SK-N-MC (cell line): ENCODE measurements at regions not wholly inside any gene's neighbourhood (a gene's known extent, or its start where the extent isn't known, plus 50 kb on each side); places are given as distances from the start of the nearest gene placed in this dataset.
"Not testable (repeated sequence)": the region's sequence is repeated elsewhere in the genome, so short reads cannot be mapped to it uniquely, and the experiment has no call there.

Experiments used
- DNase-seq: peaks from one replicate; pipeline ENCODE4 v3.0.0-alpha.2; 2011; ENCODE audit warnings: low read depth, low spot score
- H3K27ac ChIP-seq: fragments of 200-600 bp; sonication (generic); 2 replicates; pipeline ENCODE4 v1.5.1; 2016; ENCODE audit warnings: mixed run types
- H3K36me3 ChIP-seq: fragments of 200-600 bp; sonication (generic); 2 replicates; pipeline ENCODE4 v1.6.1; 2017; ENCODE audit warnings: antibody characterized with exemption, low read length, mixed read lengths; ENCODE audit not compliant: insufficient read depth
- H3K4me3 ChIP-seq: fragments of 200-600 bp; sonication (generic); 2 replicates; pipeline ENCODE4 v1.5.1; 2016
- H3K9ac ChIP-seq: fragments of 200-600 bp; sonication (generic); 2 replicates; pipeline ENCODE4 v1.8.0; 2017; ENCODE audit warnings: mixed run types, mixed read lengths; ENCODE audit not compliant: insufficient read length
- H3K9me3 ChIP-seq: fragments of 200-600 bp; sonication (generic); 2 replicates; pipeline ENCODE4 v1.6.1; 2017; ENCODE audit warnings: low read depth, mild to moderate bottlenecking, antibody characterized with exemption, low read length, moderate library complexity, mixed read lengths

GRCh38 chr1:146688893-146689292 lies 249.2 kb upstream of the NBPF12 start:
- not testable (repeated sequence) for H3K9ac ChIP-seq, H3K27ac ChIP-seq, DNase-seq

GRCh38 chr1:146686777-146687366 lies 251.3 kb upstream of the NBPF12 start:
- H3K36me3 ChIP-seq, DNase-seq, H3K9me3 ChIP-seq, H3K4me3 ChIP-seq, H3K27ac ChIP-seq, H3K9ac ChIP-seq: not testable (repeated sequence)

More at GRCh38 chr1:146688893-146689292, 249.2 kb upstream of the NBPF12 start:
- not testable (repeated sequence) for H3K36me3 ChIP-seq, H3K9me3 ChIP-seq, H3K4me3 ChIP-seq

- H3K36me3 ChIP-seq, H3K9me3 ChIP-seq, DNase-seq, H3K9ac ChIP-seq, H3K4me3 ChIP-seq, H3K27ac ChIP-seq: not testable (repeated sequence)
These were observed 255.0 kb upstream of the NBPF12 start for GRCh38 chr1:146683126-146683429.

- not testable (repeated sequence) for H3K36me3 ChIP-seq, H3K9ac ChIP-seq, H3K9me3 ChIP-seq, H3K4me3 ChIP-seq, H3K27ac ChIP-seq, DNase-seq
These were observed 255.6 kb upstream of the NBPF12 start for GRCh38 chr1:146682227-146683125.

- not testable (repeated sequence) for H3K36me3 ChIP-seq, H3K27ac ChIP-seq, DNase-seq, H3K9ac ChIP-seq, H3K4me3 ChIP-seq, H3K9me3 ChIP-seq
These were observed 264.3 kb upstream of the NBPF12 start for GRCh38 chr1:146673729-146674299.

- not testable (repeated sequence) for H3K27ac ChIP-seq, H3K9ac ChIP-seq, H3K36me3 ChIP-seq, H3K4me3 ChIP-seq, H3K9me3 ChIP-seq, DNase-seq
These were observed 265.5 kb upstream of the NBPF12 start for GRCh38 chr1:146672608-146673007.

- not testable (repeated sequence) for H3K27ac ChIP-seq, H3K36me3 ChIP-seq, H3K9ac ChIP-seq, H3K9me3 ChIP-seq, DNase-seq, H3K4me3 ChIP-seq
These were observed 266.5 kb upstream of the NBPF12 start for GRCh38 chr1:146671588-146671987.

- H3K9me3 ChIP-seq, H3K36me3 ChIP-seq, H3K9ac ChIP-seq, H3K27ac ChIP-seq, DNase-seq, H3K4me3 ChIP-seq: not testable (repeated sequence)
These were observed 267.1 kb upstream of the NBPF12 start for GRCh38 chr1:146670832-146671566.

GRCh38 chr1:146666275-146666674 lies 271.8 kb upstream of the NBPF12 start:
- H3K36me3 ChIP-seq, H3K9ac ChIP-seq, H3K27ac ChIP-seq, H3K9me3 ChIP-seq, H3K4me3 ChIP-seq, DNase-seq: not testable (repeated sequence)

- not testable (repeated sequence) for H3K36me3 ChIP-seq, H3K27ac ChIP-seq, H3K9me3 ChIP-seq, H3K9ac ChIP-seq, H3K4me3 ChIP-seq, DNase-seq
These were observed 277.9 kb upstream of the NBPF12 start for GRCh38 chr1:146660242-146660641.

- H3K4me3 ChIP-seq, H3K9me3 ChIP-seq, H3K36me3 ChIP-seq, H3K27ac ChIP-seq, DNase-seq, H3K9ac ChIP-seq: not testable (repeated sequence)
These were observed 281.6 kb upstream of the NBPF12 start for GRCh38 chr1:146656356-146657060.

GRCh38 chr1:146654763-146655162 lies 283.4 kb upstream of the NBPF12 start:
- H3K9ac ChIP-seq, H3K36me3 ChIP-seq, DNase-seq, H3K9me3 ChIP-seq, H3K4me3 ChIP-seq, H3K27ac ChIP-seq: not testable (repeated sequence)

GRCh38 chr1:146645978-146646604 lies 292.0 kb upstream of the NBPF12 start:
- H3K4me3 ChIP-seq, H3K9me3 ChIP-seq, H3K27ac ChIP-seq, DNase-seq, H3K9ac ChIP-seq, H3K36me3 ChIP-seq: not testable (repeated sequence)
